Activated CD4-positive, CD25-positive, alpha-beta regulatory T cell treated with anti-CD3 and anti-CD28 coated beads, Interleukin-2, amount 50 U/mL, for 72 hours (primary cell): ENCODE measurements at regions not wholly inside any gene's neighbourhood (a gene's known extent, or its start where the extent isn't known, plus 50 kb on each side); places are given as distances from the start of the nearest gene placed in this dataset.
"Not testable (repeated sequence)": the region's sequence is repeated elsewhere in the genome, so short reads cannot be mapped to it uniquely, and the experiment has no call there.

Experiments
- DNase-seq: peaks from one replicate; pipeline ENCODE4 v3.0.0; 2021

GRCh38 chr12:91778091-91778832, 367.4 kb downstream of the BTG1 start:
- DNase-seq: no peak

- DNase-seq: no peak
Observed at GRCh38 chr12:91777268-91777992, 368.2 kb downstream of the BTG1 start.

- DNase-seq: no peak
Observed at GRCh38 chr12:91774434-91774921, 371.2 kb downstream of the BTG1 start.

- DNase-seq: no peak
Observed at GRCh38 chr12:91773749-91774429, 371.8 kb downstream of the BTG1 start.

- DNase-seq: no peak
Observed at GRCh38 chr12:91772411-91772810, 373.2 kb downstream of the BTG1 start.

GRCh38 chr12:91769736-91770135, 375.9 kb downstream of the BTG1 start:
- DNase-seq: no peak

- no peak for DNase-seq
Observed at GRCh38 chr12:91767237-91767636, 378.4 kb downstream of the BTG1 start.

GRCh38 chr12:91766454-91766853, 379.2 kb downstream of the BTG1 start:
- DNase-seq: no peak

GRCh38 chr12:91763654-91764370, 381.8 kb downstream of the BTG1 start:
- no peak for DNase-seq

- no peak for DNase-seq
Observed at GRCh38 chr12:91753649-91754048, 392.0 kb downstream of the BTG1 start.

GRCh38 chr12:91746976-91747375, 398.7 kb downstream of the BTG1 start:
- no peak for DNase-seq

GRCh38 chr12:91744597-91744996, 401.0 kb downstream of the BTG1 start:
- no peak for DNase-seq

GRCh38 chr12:91743704-91744321, 401.8 kb downstream of the BTG1 start:
- DNase-seq: no peak

GRCh38 chr12:91743280-91743679, 402.4 kb downstream of the BTG1 start:
- no peak for DNase-seq

GRCh38 chr12:91741932-91742331, 403.7 kb downstream of the BTG1 start:
- DNase-seq: no peak

GRCh38 chr12:91733846-91734245, 411.8 kb downstream of the BTG1 start:
- DNase-seq: not testable (repeated sequence)

- DNase-seq: no peak
Observed at GRCh38 chr12:91732086-91732485, 413.6 kb downstream of the BTG1 start.

- DNase-seq: no peak
Observed at GRCh38 chr12:91729543-91729942, 416.1 kb downstream of the BTG1 start.

- DNase-seq: no peak
Observed at GRCh38 chr12:91723191-91723590, 422.5 kb downstream of the BTG1 start.

GRCh38 chr12:91722072-91722471, 423.6 kb downstream of the BTG1 start:
- DNase-seq: no peak

GRCh38 chr12:91721023-91721422, 424.6 kb downstream of the BTG1 start:
- no peak for DNase-seq

- no peak for DNase-seq
Observed at GRCh38 chr12:91718326-91718725, 427.3 kb downstream of the BTG1 start.

GRCh38 chr12:91717804-91718203, 427.8 kb downstream of the BTG1 start:
- DNase-seq: no peak
